Heart right ventricle (tissue), 16 donors: ENCODE measurements at regions not wholly inside any gene's neighbourhood (a gene's known extent, or its start where the extent isn't known, plus 50 kb on each side); places are given as distances from the start of the nearest gene placed in this dataset.
A peak's percentile ranks its signal among the peaks of the same experiment; 100 is the strongest.

ENCODE experiments used
- ATAC-seq, 8 donors: fragments of 200-7000 bp; cut with Tn5 transposase; one replicate each; pipeline ENCODE4 v1.9.1; 2020; ENCODE audit warnings: mild to moderate bottlenecking in 8 of 8, moderate library complexity in 8 of 8, moderate number of reproducible peaks in 1 of 8
- DNase-seq, 2 donors: peaks; one replicate each; pipeline ENCODE4 v3.0.0-alpha.2; 2020
- H3K27ac ChIP-seq, 10 donors: fragments of 200-600 bp; sonication (generic) in 2 of 10; one replicate each; pipeline versions ENCODE4 v1.5.0 to v1.8.0; 2020 to 2022; ENCODE audit warnings: mild to moderate bottlenecking in 3 of 10
- H3K27me3 ChIP-seq, 7 donors: fragments of 200-600 bp; one replicate each; pipeline ENCODE4 v1.8.0; 2021 to 2022; ENCODE audit warnings: mild to moderate bottlenecking in 2 of 7
- H3K36me3 ChIP-seq, 9 donors: fragments of 200-600 bp; sonication (generic) in 1 of 9; one replicate each; pipeline versions ENCODE4 v1.5.0 to v1.8.0; 2020 to 2022; ENCODE audit warnings: mild to moderate bottlenecking in 2 of 9
- H3K4me1 ChIP-seq, 9 donors: fragments of 200-600 bp; sonication (generic) in 1 of 9; one replicate each; pipeline versions ENCODE4 v1.5.0 to v1.8.0; 2020 to 2022; ENCODE audit warnings: mild to moderate bottlenecking in 4 of 9
- H3K4me3 ChIP-seq, 10 donors: fragments of 200-600 bp; sonication (generic) in 2 of 10; one replicate each; pipeline versions ENCODE4 v1.5.0 to v1.8.0; 2020 to 2022; ENCODE audit warnings: mild to moderate bottlenecking in 7 of 10, moderate library complexity in 2 of 10
- H3K9me3 ChIP-seq, 11 donors: fragments of 200-600 bp in 10 of 11; sonication (generic) in 2 of 11; one replicate each; pipeline versions ENCODE4 v1.5.0 to v1.8.0; 2013 to 2022; ENCODE audit warnings: mild to moderate bottlenecking in 2 of 11, control low read depth in 1 of 11, moderate library complexity in 1 of 11
- CTCF ChIP-seq, 9 donors: fragments of 200-600 bp; sonication (generic) in 2 of 9; IDR thresholded peaks; one replicate each; pipeline versions ENCODE4 v1.5.0 to v1.8.0; 2021 to 2022; ENCODE audit warnings: antibody characterized with exemption in 9 of 9, mild to moderate bottlenecking in 5 of 9, moderate library complexity in 1 of 9
- WGBS, 2 donors: extraction: QIAGEN DNeasy Blood & Tissue Kit; methylation state at CpG; one replicate each; pipeline ENCODE4 v1.1.7; 2013; ENCODE audit warnings: inconsistent platforms in 1 of 2; 5-methylcytosine and 5-hydroxymethylcytosine counted together
- intact Hi-C, 10 donors: fragments of 100-400 bp; cut with DNase I; formaldehyde crosslinking; loops; one replicate each; pipeline versions ENCODE4 v1.11.1 to v1.14.2; 2022
- donor health status: Arrhythmogenic right ventricular cardiomyopathy.
- donor health status: ischemic (EF 13 %, LVEDD 7.1; RV severe dilation, severe dysfunction).
- donor health status: healthy with polysubstance abuse.
- donor health status: DM: no; HTN: yes; CAD: no.
- donor health status: DM: no; HTN: no; CAD: no.
- donor health status: ischemic (EF 25% LVEDD 6.9; RV normal size, moderate dysfunction).
- donor health status: ischemic (EF 25% LVEDD 5.7; RV mildly dilated, moderate dysfunction).
- donor health status: healthy.
- donor health status: DM: yes; HTN: yes; CAD: no.
- donor health status: Ischemic cardiomyopathy.
- donor health status: ischemic (EF 35%, LVEDD 5.7; RV mildly dilated, moderate dysfunction).
- donor health status: nonischemic (EF 11% LVEDD 7.7; RV severe dilation, severe dysfunction).
- donor health status: DM: yes; HTN: yes; CAD: no.
- donor health status: PGD.
- donor health status: ischemic (EF 29% LVEDD 5.4; RV normal size, mild dysfunction).
- donor health status: nonischemic (EF 23%, LVEDD 6.1; RV moderate dilation, normal function).

GRCh38 chr9:13614060-13614459, 334.6 kb upstream of the MPDZ start:
- no peak for TF ChIP-seq CTCF (IDR thresholded peaks at IDR 0.05)
- 82 to 89% methylated on average over 4 of the region's 4 CpGs for WGBS, 2 donors
- intact Hi-C loops = loop anchor here in 2 of 10 donors (5.0 kb wide), 2 partner anchors 38 to 68 kb away; no protein-coding TSS in a partner anchor
- no peak for DNase-seq
- Histone ChIP-seq H3K9me3 (peaks cover 0 to 10% (median 0%) of the 10 kb centered on the region in 11 donors), H3K4me3 (no peak overlapping the region), H3K27ac (no peak overlapping the region), H3K36me3 (no peaks in the 10 kb centered on the region), H3K4me1 (peaks cover 0 to 8% (median 0%) of the 10 kb centered on the region in 9 donors), H3K27me3 (no peaks in the 10 kb centered on the region)
- no peak for ATAC-seq

GRCh38 chr9:13613296-13613695, 333.8 kb upstream of the MPDZ start:
- 95 to 97% methylated on average over 2 of the region's 2 CpGs for WGBS, 2 donors
- H3K27me3 ChIP-seq = no peaks in the 10 kb centered on the region
- H3K4me1 ChIP-seq = peaks cover 0 to 15% (median 6%) of the 10 kb centered on the region in 9 donors
- ATAC-seq = no peak
- H3K9me3 ChIP-seq = peaks cover 0 to 10% (median 0%) of the 10 kb centered on the region in 11 donors
- H3K4me3 ChIP-seq = no peak overlapping the region
- no peak overlapping the region for H3K27ac ChIP-seq
- no peak for DNase-seq
- intact Hi-C loops = loop anchor here in 2 of 10 donors (5.0 kb wide), 2 partner anchors 39 to 69 kb away; no protein-coding TSS in a partner anchor
- no peak for TF ChIP-seq CTCF (IDR thresholded peaks at IDR 0.05)
- H3K36me3 ChIP-seq = no peaks in the 10 kb centered on the region

GRCh38 chr9:13608451-13608850, 329.0 kb upstream of the MPDZ start:
- Histone ChIP-seq H3K4me1 (peaks cover 5 to 48% (median 29%) of the 10 kb centered on the region in 9 donors), H3K27me3 (no peaks in the 10 kb centered on the region), H3K27ac (peak overlapping the region; percentile 64 to 90 (median 80)), H3K9me3 (peaks cover 0 to 10% (median 0%) of the 10 kb centered on the region in 11 donors), H3K36me3 (no peaks in the 10 kb centered on the region), H3K4me3 (peak overlapping the region in 7 of 10 donors; percentile 2 to 39 (median 22))
- peak in 6 of 8 donors; percentile 7 to 43 (median 12) for ATAC-seq
- no peak for TF ChIP-seq CTCF (IDR thresholded peaks at IDR 0.05)
- 20 to 28% methylated on average over 6 of the region's 6 CpGs for WGBS, 2 donors
- intact Hi-C loops = loop anchor here in 2 of 10 donors (5.0 to 10.0 kb wide), 5 partner anchors 51 to 296 kb away; no protein-coding TSS in a partner anchor
- DNase-seq = no peak

- peak overlapping the region in 8 of 10 donors; percentile 2 to 39 (median 22) for H3K4me3 ChIP-seq
- no peaks in the 10 kb centered on the region for H3K36me3 ChIP-seq
- TF ChIP-seq CTCF (IDR thresholded peaks at IDR 0.05) = no peak
- intact Hi-C loops = loop anchor here in 2 of 10 donors (5.0 to 10.0 kb wide), 5 partner anchors 50 to 297 kb away; no protein-coding TSS in a partner anchor
- DNase-seq (peak in 1 of 2 donors; percentile 45), ATAC-seq (peak; percentile 82 to 95 (median 89))
- peaks cover 0 to 12% (median 0%) of the 10 kb centered on the region in 11 donors for H3K9me3 ChIP-seq
- 7 to 17% methylated on average over 6 of the region's 6 CpGs for WGBS, 2 donors
- peak overlapping the region; percentile 64 to 90 (median 80) for H3K27ac ChIP-seq
- H3K27me3 ChIP-seq = no peaks in the 10 kb centered on the region
- H3K4me1 ChIP-seq = peaks cover 5 to 48% (median 29%) of the 10 kb centered on the region in 9 donors
These were observed 328.3 kb upstream of the MPDZ start for GRCh38 chr9:13607481-13608441.
